ENCODE measurements at regions not wholly inside any gene's neighbourhood (a gene's known extent, or its start where the extent isn't known, plus 50 kb on each side); places are given as distances from the start of the nearest gene placed in this dataset.

DNA sequence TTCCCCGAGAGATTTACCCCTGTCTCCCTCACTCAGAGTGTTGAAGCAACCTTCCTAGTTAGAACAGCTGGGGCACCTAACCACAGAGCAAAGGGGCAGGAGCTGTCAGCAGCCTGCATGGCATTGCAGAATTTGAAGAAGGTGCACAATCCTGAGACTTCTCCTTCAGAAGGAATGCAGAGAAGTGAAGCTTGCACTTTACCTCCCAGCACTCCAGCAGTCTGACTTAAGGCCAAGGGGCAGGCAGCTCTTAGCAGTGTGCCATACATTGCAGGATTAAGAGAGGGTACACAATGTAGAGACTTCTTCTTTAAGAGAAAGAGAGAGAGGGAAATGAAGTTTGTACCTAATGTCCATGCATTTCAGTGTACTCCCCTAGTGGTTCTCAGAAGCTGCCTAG lies 236.0 kb upstream of the FBXL7 start:
- no peaks in the 10 kb centered on the region for H3K27me3 ChIP-seq
- no peaks in the 10 kb centered on the region for H3K9me3 ChIP-seq
- peaks cover 0 to 29% (median 25%) of the 10 kb centered on the region in 4 donors for H3K4me1 ChIP-seq
- no peak for TF ChIP-seq POLR2A (IDR thresholded peaks at IDR 0.05)
- TF ChIP-seq, protein P1, sequence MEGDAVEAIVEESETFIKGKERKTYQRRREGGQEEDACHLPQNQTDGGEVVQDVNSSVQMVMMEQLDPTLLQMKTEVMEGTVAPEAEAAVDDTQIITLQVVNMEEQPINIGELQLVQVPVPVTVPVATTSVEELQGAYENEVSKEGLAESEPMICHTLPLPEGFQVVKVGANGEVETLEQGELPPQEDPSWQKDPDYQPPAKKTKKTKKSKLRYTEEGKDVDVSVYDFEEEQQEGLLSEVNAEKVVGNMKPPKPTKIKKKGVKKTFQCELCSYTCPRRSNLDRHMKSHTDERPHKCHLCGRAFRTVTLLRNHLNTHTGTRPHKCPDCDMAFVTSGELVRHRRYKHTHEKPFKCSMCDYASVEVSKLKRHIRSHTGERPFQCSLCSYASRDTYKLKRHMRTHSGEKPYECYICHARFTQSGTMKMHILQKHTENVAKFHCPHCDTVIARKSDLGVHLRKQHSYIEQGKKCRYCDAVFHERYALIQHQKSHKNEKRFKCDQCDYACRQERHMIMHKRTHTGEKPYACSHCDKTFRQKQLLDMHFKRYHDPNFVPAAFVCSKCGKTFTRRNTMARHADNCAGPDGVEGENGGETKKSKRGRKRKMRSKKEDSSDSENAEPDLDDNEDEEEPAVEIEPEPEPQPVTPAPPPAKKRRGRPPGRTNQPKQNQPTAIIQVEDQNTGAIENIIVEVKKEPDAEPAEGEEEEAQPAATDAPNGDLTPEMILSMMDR (IDR thresholded peaks at IDR 0.05): no peak
- intact Hi-C loops (cut with DNase I): loop anchor here (10.0 kb wide), 1 partner anchor 159 kb away; no protein-coding TSS in a partner anchor
- H3K4me3 ChIP-seq: no peak overlapping the region
- no peak overlapping the region for H3K27ac ChIP-seq
- no peak for DNase-seq
- WGBS, 2 donors: 65 to 85% methylated on average over 1 of the region's 1 CpG
- H3K36me3 ChIP-seq: no peaks in the 10 kb centered on the region

DNA sequence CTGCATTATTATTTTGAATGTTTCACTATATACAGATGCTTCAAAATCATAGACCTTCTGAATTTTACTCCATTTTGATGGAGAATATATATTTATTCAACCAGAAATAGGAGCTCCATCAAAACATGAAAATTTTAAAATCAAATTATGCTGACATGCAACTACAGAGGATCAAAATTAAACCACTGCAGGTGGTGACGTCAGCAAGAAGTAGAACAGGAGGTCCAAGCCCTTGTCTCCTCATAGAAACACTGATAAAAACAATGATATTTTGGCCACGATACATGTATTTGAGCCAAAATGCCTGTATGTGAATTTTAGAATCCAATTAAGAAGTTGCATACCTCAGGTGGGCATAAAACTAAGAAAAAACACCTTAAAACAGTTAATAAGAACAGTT lies 236.6 kb upstream of the FBXL7 start:
- Histone ChIP-seq H3K4me3 (no peak overlapping the region), H3K9me3 (no peaks in the 10 kb centered on the region), H3K4me1 (peaks cover 0 to 29% (median 25%) of the 10 kb centered on the region in 4 donors), H3K36me3 (no peaks in the 10 kb centered on the region), H3K27me3 (no peaks in the 10 kb centered on the region), H3K27ac (no peak overlapping the region)
- TF ChIP-seq EP300 (IDR thresholded peaks at IDR 0.05): no peak
- no peak for TF ChIP-seq POLR2AphosphoS5 (IDR thresholded peaks at IDR 0.05)
- TF ChIP-seq, protein P1 (IDR thresholded peaks at IDR 0.05): no peak
- no peak for TF ChIP-seq POLR2A (IDR thresholded peaks at IDR 0.05)
- WGBS, 2 donors: 62 to 85% methylated on average over 2 of the region's 2 CpGs
- DNase-seq: no peak
- intact Hi-C loops (cut with DNase I): loop anchor here (10.0 kb wide), 1 partner anchor 159 kb away; no protein-coding TSS in a partner anchor

DNA sequence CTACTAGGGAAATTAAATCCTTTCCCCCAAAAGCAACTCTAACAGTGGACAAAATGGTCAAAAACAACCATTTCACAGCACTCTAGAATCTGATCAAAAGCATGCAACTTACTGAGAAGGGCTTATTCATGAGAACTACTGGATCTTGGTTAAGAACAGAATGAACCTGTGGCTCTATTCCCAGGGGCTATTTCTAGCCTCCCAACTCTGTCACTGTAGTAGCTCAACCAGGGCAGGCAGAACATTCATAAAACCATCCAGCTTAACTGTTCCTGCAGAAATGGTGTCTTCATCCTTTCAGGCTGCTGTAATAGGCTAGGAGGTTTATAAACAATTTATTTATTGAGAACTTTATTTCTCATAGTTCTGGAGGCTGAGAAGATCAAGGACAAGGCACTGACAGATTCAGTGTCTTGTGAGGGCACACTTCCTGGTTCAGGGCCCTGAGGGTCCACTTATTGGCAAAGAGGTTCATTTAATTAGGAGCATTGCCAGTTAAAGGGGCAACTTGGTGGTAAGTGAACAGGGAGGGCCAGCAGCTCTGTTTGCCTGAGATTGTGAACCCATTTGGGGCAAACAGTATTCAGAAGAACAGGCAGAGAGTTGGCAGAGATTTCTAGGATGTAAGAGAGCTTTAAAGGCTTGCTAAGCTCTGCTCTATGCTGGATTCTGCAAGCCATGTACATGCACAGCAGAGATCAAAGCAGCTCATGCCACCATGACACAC lies 238.5 kb upstream of the FBXL7 start:
- Histone ChIP-seq H3K4me3 (no peak overlapping the region), H3K27ac (peak overlapping the region; percentile 5 to 77 (median 72)), H3K4me1 (peaks cover 0 to 29% (median 25%) of the 10 kb centered on the region in 4 donors), H3K36me3 (no peaks in the 10 kb centered on the region), H3K9me3 (no peaks in the 10 kb centered on the region), H3K27me3 (no peaks in the 10 kb centered on the region)
- intact Hi-C loops (cut with DNase I): loop anchor here (2.0 to 10.0 kb wide), 2 partner anchors 157 to 191 kb away; no protein-coding TSS in a partner anchor
- DNase-seq: no peak
- TF ChIP-seq POLR2AphosphoS5 (IDR thresholded peaks at IDR 0.05) (peak; percentile 81 to 92 (median 90)), POLR2A (IDR thresholded peaks at IDR 0.05) (no peak), EP300 (IDR thresholded peaks at IDR 0.05) (peak; percentile 53 to 90 (median 84))
- TF ChIP-seq, protein P1 (IDR thresholded peaks at IDR 0.05): no peak

DNA sequence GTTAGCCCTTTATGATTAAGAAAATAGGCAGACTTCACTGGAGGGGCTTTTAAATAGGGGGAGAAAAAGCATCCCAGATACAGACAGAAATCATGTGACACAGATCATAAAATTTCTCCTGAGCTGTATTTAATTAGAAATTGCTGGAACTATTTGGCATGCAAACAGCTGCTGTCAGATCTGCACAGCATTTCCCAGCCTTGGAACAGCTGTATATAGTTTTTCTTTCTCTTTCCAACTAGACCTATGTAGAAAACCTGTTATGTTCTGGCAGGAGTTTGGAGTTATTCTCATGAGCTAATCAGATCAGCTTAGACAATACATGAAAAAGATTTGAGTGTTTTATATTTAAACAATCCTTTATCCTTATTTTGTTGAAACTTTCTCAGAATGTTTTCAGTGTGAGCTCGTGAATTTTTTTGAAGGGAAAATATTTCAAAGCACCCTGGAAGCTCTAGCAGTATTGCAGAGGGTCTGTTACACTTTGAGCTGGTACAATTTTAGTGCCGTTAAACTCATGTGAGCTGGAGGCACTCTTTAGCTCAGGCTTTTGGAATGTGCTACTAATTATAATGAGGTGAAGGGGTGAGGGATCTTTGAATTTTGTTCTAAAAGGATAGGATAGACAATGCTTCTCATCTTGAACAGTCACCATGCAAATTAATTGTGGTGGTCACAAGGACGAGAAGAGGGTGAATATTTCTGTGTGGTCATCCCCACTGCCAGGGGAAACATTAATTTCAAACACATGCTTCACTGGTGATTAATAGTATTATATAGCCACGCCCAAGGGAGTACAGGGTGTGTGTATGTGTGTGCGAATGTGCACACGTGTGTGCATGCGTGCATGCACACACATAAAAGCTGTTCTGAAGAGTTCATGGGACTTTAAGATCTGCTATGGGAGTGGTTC lies 239.4 kb upstream of the FBXL7 start:
- intact Hi-C loops (cut with DNase I): loop anchor here (2.0 to 10.0 kb wide), 2 partner anchors 156 to 192 kb away; no protein-coding TSS in a partner anchor
- TF ChIP-seq POLR2A (IDR thresholded peaks at IDR 0.05) (no peak), EP300 (IDR thresholded peaks at IDR 0.05) (peak in 1 of 4 donors; percentile 19), POLR2AphosphoS5 (IDR thresholded peaks at IDR 0.05) (peak in 3 of 4 donors; percentile 63 to 71 (median 70))
- TF ChIP-seq, protein P1 (IDR thresholded peaks at IDR 0.05): no peak
- Histone ChIP-seq H3K36me3 (no peaks in the 10 kb centered on the region), H3K27me3 (no peaks in the 10 kb centered on the region), H3K4me1 (peaks cover 0 to 29% (median 25%) of the 10 kb centered on the region in 4 donors), H3K27ac (peak overlapping the region in 3 of 4 donors; percentile 70 to 77 (median 75)), H3K4me3 (peak overlapping the region in 1 of 4 donors; percentile 17), H3K9me3 (no peaks in the 10 kb centered on the region)
- WGBS, 2 donors: 55 to 67% methylated on average over 7 of the region's 7 CpGs
- no peak for DNase-seq

Data from sigmoid colon (tissue), 6 donors.